ENCODE measurements at regions not wholly inside any gene's neighbourhood (a gene's known extent, or its start where the extent isn't known, plus 50 kb on each side); places are given as distances from the start of the nearest gene placed in this dataset.

GRCh38 chr6:105714846-105715245 lies 312.0 kb upstream of the PREP start:
- no peak overlapping the region for H3K27ac ChIP-seq (ENCODE audit: low read depth in 1 of 2, low read length in 2 of 2)
- ATAC-seq (ENCODE audit: low FRiP score) (no peak), DNase-seq (no peak)
- peaks cover 2% of the 10 kb centered on the region for H3K9me3 ChIP-seq (ENCODE audit: control insufficient read depth, low read length)
- H3K36me3 ChIP-seq (ENCODE audit: control insufficient read depth in 1 of 2, insufficient read depth in 2 of 2, low read length in 1 of 2) = no peaks in the 10 kb centered on the region
- intact Hi-C loops (cut with DNase I) = no loop called here
- no peaks in the 10 kb centered on the region for H3K27me3 ChIP-seq (ENCODE audit: control insufficient read depth in 1 of 2, insufficient read depth in 2 of 2, low read length in 1 of 2)
- no peaks in the 10 kb centered on the region for H3K4me1 ChIP-seq (ENCODE audit: control insufficient read depth in 1 of 2, insufficient read depth in 2 of 2, low read length in 2 of 2)
- no peak overlapping the region for H3K4me3 ChIP-seq (ENCODE audit: low read length in 2 of 2)

- H3K27ac ChIP-seq (ENCODE audit: low read depth in 1 of 2, low read length in 2 of 2) = no peak overlapping the region
- no peaks in the 10 kb centered on the region for H3K36me3 ChIP-seq (ENCODE audit: control insufficient read depth in 1 of 2, insufficient read depth in 2 of 2, low read length in 1 of 2)
- ATAC-seq (ENCODE audit: low FRiP score) (no peak), DNase-seq (no peak)
- intact Hi-C loops (cut with DNase I) = no loop called here
- no peak overlapping the region for H3K4me3 ChIP-seq (ENCODE audit: low read length in 2 of 2)
- H3K4me1 ChIP-seq (ENCODE audit: control insufficient read depth in 1 of 2, insufficient read depth in 2 of 2, low read length in 2 of 2) = no peaks in the 10 kb centered on the region
- peaks cover 2% of the 10 kb centered on the region for H3K9me3 ChIP-seq (ENCODE audit: control insufficient read depth, low read length)
- 81 to 100% methylated on average over 1 of the region's 1 CpG for WGBS, 2 donors
- H3K27me3 ChIP-seq (ENCODE audit: control insufficient read depth in 1 of 2, insufficient read depth in 2 of 2, low read length in 1 of 2) = no peaks in the 10 kb centered on the region
These were observed 310.7 kb upstream of the PREP start for GRCh38 chr6:105713474-105714118.

- Histone ChIP-seq H3K27ac (ENCODE audit: low read depth in 1 of 2, low read length in 2 of 2) (no peak overlapping the region), H3K9me3 (ENCODE audit: control insufficient read depth, low read length) (peaks cover 2% of the 10 kb centered on the region), H3K4me3 (ENCODE audit: low read length in 2 of 2) (no peak overlapping the region), H3K36me3 (ENCODE audit: control insufficient read depth in 1 of 2, insufficient read depth in 2 of 2, low read length in 1 of 2) (no peaks in the 10 kb centered on the region), H3K27me3 (ENCODE audit: control insufficient read depth in 1 of 2, insufficient read depth in 2 of 2, low read length in 1 of 2) (no peaks in the 10 kb centered on the region), H3K4me1 (ENCODE audit: control insufficient read depth in 1 of 2, insufficient read depth in 2 of 2, low read length in 2 of 2) (no peaks in the 10 kb centered on the region)
- intact Hi-C loops (cut with DNase I) = no loop called here
- DNase-seq (no peak), ATAC-seq (ENCODE audit: low FRiP score) (no peak)
- 93 to 96% methylated on average over 2 of the region's 2 CpGs for WGBS, 2 donors
These were observed 308.3 kb upstream of the PREP start for GRCh38 chr6:105711216-105711615.

GRCh38 chr6:105705608-105706007 lies 302.7 kb upstream of the PREP start:
- Histone ChIP-seq H3K36me3 (ENCODE audit: control insufficient read depth in 1 of 2, insufficient read depth in 2 of 2, low read length in 1 of 2) (no peaks in the 10 kb centered on the region), H3K27ac (ENCODE audit: low read depth in 1 of 2, low read length in 2 of 2) (no peak overlapping the region), H3K4me1 (ENCODE audit: control insufficient read depth in 1 of 2, insufficient read depth in 2 of 2, low read length in 2 of 2) (no peaks in the 10 kb centered on the region), H3K9me3 (ENCODE audit: control insufficient read depth, low read length) (peaks cover 2% of the 10 kb centered on the region), H3K27me3 (ENCODE audit: control insufficient read depth in 1 of 2, insufficient read depth in 2 of 2, low read length in 1 of 2) (no peaks in the 10 kb centered on the region), H3K4me3 (ENCODE audit: low read length in 2 of 2) (no peak overlapping the region)
- 87 to 93% methylated on average over 5 of the region's 5 CpGs for WGBS, 2 donors
- DNase-seq = no peak
- ATAC-seq (ENCODE audit: low FRiP score) = no peak
- intact Hi-C loops (cut with DNase I) = no loop called here

GRCh38 chr6:105695461-105695860 lies 292.6 kb upstream of the PREP start:
- Histone ChIP-seq H3K36me3 (ENCODE audit: control insufficient read depth in 1 of 2, insufficient read depth in 2 of 2, low read length in 1 of 2) (no peaks in the 10 kb centered on the region), H3K27me3 (ENCODE audit: control insufficient read depth in 1 of 2, insufficient read depth in 2 of 2, low read length in 1 of 2) (no peaks in the 10 kb centered on the region), H3K27ac (ENCODE audit: low read depth in 1 of 2, low read length in 2 of 2) (no peak overlapping the region), H3K4me3 (ENCODE audit: low read length in 2 of 2) (no peak overlapping the region), H3K4me1 (ENCODE audit: control insufficient read depth in 1 of 2, insufficient read depth in 2 of 2, low read length in 2 of 2) (no peaks in the 10 kb centered on the region), H3K9me3 (ENCODE audit: control insufficient read depth, low read length) (peaks cover 1% of the 10 kb centered on the region)
- WGBS, 2 donors = 77 to 78% methylated on average over 3 of the region's 3 CpGs
- ATAC-seq (ENCODE audit: low FRiP score) = no peak
- no peak for DNase-seq
- intact Hi-C loops (cut with DNase I) = no loop called here

GRCh38 chr6:105692613-105693215 lies 289.8 kb upstream of the PREP start:
- H3K36me3 ChIP-seq (ENCODE audit: control insufficient read depth in 1 of 2, insufficient read depth in 2 of 2, low read length in 1 of 2) = no peaks in the 10 kb centered on the region
- H3K27me3 ChIP-seq (ENCODE audit: control insufficient read depth in 1 of 2, insufficient read depth in 2 of 2, low read length in 1 of 2) = no peaks in the 10 kb centered on the region
- DNase-seq (no peak), ATAC-seq (ENCODE audit: low FRiP score) (no peak)
- H3K4me1 ChIP-seq (ENCODE audit: control insufficient read depth in 1 of 2, insufficient read depth in 2 of 2, low read length in 2 of 2) = no peaks in the 10 kb centered on the region
- 58 to 69% methylated on average over 4 of the region's 4 CpGs for WGBS, 2 donors
- no peak overlapping the region for H3K27ac ChIP-seq (ENCODE audit: low read depth in 1 of 2, low read length in 2 of 2)
- intact Hi-C loops (cut with DNase I) = no loop called here
- no peak overlapping the region for H3K4me3 ChIP-seq (ENCODE audit: low read length in 2 of 2)
- no peaks in the 10 kb centered on the region for H3K9me3 ChIP-seq (ENCODE audit: control insufficient read depth, low read length)

- no peaks in the 10 kb centered on the region for H3K9me3 ChIP-seq (ENCODE audit: control insufficient read depth, low read length)
- 67 to 84% methylated on average over 2 of the region's 2 CpGs for whole genome bisulfite sequencing, 2 donors
- H3K27me3 ChIP-seq (ENCODE audit: control insufficient read depth in 1 of 2, insufficient read depth in 2 of 2, low read length in 1 of 2) = no peaks in the 10 kb centered on the region
- no peaks in the 10 kb centered on the region for H3K4me1 ChIP-seq (ENCODE audit: control insufficient read depth in 1 of 2, insufficient read depth in 2 of 2, low read length in 2 of 2)
- H3K36me3 ChIP-seq (ENCODE audit: control insufficient read depth in 1 of 2, insufficient read depth in 2 of 2, low read length in 1 of 2) = no peaks in the 10 kb centered on the region
- no peak overlapping the region for H3K27ac ChIP-seq (ENCODE audit: low read depth in 1 of 2, low read length in 2 of 2)
- no peak for ATAC-seq (ENCODE audit: low FRiP score)
- intact Hi-C loops (cut with DNase I) = no loop called here
- H3K4me3 ChIP-seq (ENCODE audit: low read length in 2 of 2) = no peak overlapping the region
- no peak for DNase-seq
These were observed 289.1 kb upstream of the PREP start for GRCh38 chr6:105691971-105692370.

- intact Hi-C loops (cut with DNase I) = no loop called here
- Histone ChIP-seq H3K27me3 (ENCODE audit: control insufficient read depth in 1 of 2, insufficient read depth in 2 of 2, low read length in 1 of 2) (no peaks in the 10 kb centered on the region), H3K4me3 (ENCODE audit: low read length in 2 of 2) (no peak overlapping the region), H3K27ac (ENCODE audit: low read depth in 1 of 2, low read length in 2 of 2) (no peak overlapping the region), H3K9me3 (ENCODE audit: control insufficient read depth, low read length) (peaks cover 2% of the 10 kb centered on the region), H3K36me3 (ENCODE audit: control insufficient read depth in 1 of 2, insufficient read depth in 2 of 2, low read length in 1 of 2) (no peaks in the 10 kb centered on the region), H3K4me1 (ENCODE audit: control insufficient read depth in 1 of 2, insufficient read depth in 2 of 2, low read length in 2 of 2) (no peaks in the 10 kb centered on the region)
- no peak for ATAC-seq (ENCODE audit: low FRiP score)
- peak in 1 of 2 donors; percentile 65 for DNase-seq
- WGBS, 2 donors = 79 to 83% methylated on average over 3 of the region's 3 CpGs
These were observed 288.2 kb upstream of the PREP start for GRCh38 chr6:105691081-105691480.

GRCh38 chr6:105688573-105688972 lies 285.7 kb upstream of the PREP start:
- Histone ChIP-seq H3K4me1 (ENCODE audit: control insufficient read depth in 1 of 2, insufficient read depth in 2 of 2, low read length in 2 of 2) (no peaks in the 10 kb centered on the region), H3K36me3 (ENCODE audit: control insufficient read depth in 1 of 2, insufficient read depth in 2 of 2, low read length in 1 of 2) (no peaks in the 10 kb centered on the region), H3K27ac (ENCODE audit: low read depth in 1 of 2, low read length in 2 of 2) (no peak overlapping the region), H3K9me3 (ENCODE audit: control insufficient read depth, low read length) (peaks cover 2% of the 10 kb centered on the region), H3K4me3 (ENCODE audit: low read length in 2 of 2) (no peak overlapping the region), H3K27me3 (ENCODE audit: control insufficient read depth in 1 of 2, insufficient read depth in 2 of 2, low read length in 1 of 2) (no peaks in the 10 kb centered on the region)
- intact Hi-C loops (cut with DNase I) = no loop called here
- DNase-seq (no peak), ATAC-seq (ENCODE audit: low FRiP score) (no peak)
- 67 to 78% methylated on average over 1 of the region's 1 CpG for WGBS, 2 donors

All from aorta (tissue), 5 donors.